GM18907 (cell line): ENCODE measurements at regions not wholly inside any gene's neighbourhood (a gene's known extent, or its start where the extent isn't known, plus 50 kb on each side); places are given as distances from the start of the nearest gene placed in this dataset.

Experiments used
- ATAC-seq: cut with Tn5 transposase; IDR thresholded peaks from one replicate; pipeline ENCODE4 v1.9.1; 2021; ENCODE audit warnings: mild to moderate bottlenecking, moderate library complexity; ENCODE audit not compliant: unreplicated experiment

DNA sequence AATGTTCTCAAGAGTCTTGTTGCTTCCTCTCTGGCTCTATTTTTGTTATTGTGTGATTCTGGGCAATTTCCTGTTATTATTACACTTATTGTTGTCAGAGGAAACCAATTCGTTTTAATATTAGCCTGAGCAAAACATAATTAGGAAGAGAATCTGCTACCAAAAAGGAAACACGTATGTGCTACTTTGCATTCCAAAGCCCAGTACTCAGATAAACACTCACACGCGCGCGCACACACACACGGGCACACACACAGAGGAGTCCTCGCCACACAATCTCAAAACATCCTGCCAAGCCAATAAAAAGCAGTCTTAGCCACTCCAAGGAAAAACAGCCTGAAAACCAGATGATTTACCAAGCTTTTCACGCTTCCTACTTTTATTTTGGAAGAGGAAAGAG lies 400.7 kb downstream of the NUAK1 start:
- ATAC-seq = no peak

- ATAC-seq = no peak
Measured at GRCh38 chr12:105740369-105740768, 398.4 kb downstream of the NUAK1 start.

DNA sequence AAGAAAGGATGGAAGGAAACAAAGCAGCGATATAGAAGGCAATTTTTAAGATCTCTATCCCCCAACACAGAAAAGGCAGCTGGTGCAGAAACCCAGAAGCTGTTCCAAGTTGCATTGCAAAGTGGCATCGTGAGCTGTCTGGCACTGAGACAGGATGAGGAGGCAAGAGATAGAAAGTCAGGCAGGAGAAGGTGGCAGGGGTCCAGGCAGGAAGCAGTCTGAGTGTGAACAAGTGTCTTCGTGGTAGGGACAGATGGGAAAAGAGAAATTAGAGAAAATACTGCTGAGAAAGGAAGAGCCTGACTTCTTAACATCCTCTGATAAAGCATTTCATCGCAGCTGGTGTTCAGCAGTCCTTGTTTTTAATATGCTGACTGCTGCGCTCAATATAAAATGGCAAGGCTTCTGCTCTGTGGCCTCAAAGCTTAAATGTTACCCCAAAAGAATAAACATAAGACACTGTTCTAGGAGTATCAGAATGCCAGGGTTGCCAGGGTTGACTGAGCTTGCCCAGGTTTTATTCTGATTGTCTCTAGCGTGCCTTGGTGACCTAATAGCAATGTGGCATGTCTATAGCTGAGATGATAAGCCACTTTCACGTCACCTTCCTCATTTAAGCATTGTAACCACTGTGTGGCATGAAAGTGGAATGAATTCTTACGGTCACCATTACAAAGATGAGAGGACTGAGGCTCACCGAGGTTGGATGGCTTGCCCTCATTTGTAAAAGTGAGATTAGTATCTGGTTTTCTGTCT lies 397.6 kb downstream of the NUAK1 start:
- no peak for ATAC-seq

DNA sequence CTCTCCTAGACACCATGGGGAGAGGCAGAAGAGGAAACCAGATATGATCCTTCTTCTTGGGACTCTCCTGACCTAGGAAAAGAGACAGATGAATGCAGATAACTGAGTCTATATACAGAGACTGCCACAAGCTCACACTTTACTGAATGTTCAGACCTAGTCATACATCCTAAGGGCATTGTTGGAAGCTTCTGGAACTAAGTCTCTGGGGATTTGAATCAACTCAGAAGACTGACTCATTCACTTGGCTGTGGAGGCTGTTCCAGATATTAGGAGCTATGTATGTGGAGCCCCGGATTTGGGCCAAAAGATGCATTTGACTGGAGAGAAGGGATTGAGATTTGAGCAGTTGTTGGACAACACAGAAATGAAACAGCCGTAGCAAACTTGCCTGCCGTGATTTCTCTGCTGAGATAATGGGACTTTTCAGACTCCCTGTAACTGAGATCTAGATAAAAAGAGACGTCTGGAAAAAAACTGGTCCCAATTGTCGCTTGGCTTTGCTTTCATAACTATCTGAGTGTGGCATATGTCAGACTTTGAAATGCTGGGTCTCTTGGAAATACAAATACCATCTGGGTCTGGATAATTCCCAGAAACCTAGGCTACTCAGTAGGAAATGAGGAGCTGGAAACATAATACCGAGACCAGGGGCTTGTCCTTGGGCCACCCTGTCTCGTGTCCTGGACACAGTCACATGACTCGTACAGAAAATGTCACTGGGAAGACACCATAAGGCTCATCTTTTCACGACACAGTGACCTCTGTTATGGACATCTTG lies 396.8 kb downstream of the NUAK1 start:
- no peak for ATAC-seq

GRCh38 chr12:105742567-105742874 lies 396.2 kb downstream of the NUAK1 start:
- ATAC-seq = no peak

GRCh38 chr12:105744371-105745058 lies 394.2 kb downstream of the NUAK1 start:
- ATAC-seq = no peak

GRCh38 chr12:105745811-105746210 lies 392.9 kb downstream of the NUAK1 start:
- ATAC-seq = no peak

DNA sequence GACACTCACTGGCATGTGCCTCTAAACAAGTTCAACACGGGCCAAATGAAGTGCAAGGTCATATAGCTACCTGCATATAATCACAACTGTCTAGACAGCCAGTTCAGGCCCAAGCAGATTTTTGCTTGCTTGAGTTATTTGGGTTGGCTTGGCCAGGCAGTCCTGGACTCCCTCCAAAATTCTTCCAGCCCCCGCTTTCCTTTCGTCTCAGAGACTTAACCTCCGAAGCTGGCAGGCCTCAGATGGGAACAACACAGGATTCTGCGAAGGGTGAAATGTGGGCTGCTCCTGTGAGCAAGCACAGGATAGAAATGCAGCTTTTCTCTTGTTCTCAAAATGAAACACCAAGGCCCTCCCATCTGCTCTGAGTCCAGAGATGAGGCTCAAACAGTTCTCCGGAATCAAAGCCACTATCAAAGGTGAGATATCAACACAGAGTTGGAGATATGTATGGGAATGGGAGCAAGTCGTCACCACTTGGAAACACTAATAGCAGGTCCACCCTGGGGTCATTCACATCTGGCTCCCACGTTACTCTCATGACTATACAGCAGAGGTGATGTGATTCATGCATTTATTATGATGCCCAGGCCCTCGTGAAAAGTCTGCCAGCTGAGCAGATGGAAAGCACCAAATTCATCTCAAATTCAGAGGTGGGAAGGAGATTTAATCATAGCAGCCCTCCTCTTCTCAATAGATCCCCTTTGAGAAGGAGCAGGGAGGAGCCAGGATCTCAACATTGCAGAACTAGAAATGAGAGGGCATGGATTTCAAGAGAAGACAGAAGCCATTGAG lies 389.8 kb downstream of the NUAK1 start:
- no peak for ATAC-seq

DNA sequence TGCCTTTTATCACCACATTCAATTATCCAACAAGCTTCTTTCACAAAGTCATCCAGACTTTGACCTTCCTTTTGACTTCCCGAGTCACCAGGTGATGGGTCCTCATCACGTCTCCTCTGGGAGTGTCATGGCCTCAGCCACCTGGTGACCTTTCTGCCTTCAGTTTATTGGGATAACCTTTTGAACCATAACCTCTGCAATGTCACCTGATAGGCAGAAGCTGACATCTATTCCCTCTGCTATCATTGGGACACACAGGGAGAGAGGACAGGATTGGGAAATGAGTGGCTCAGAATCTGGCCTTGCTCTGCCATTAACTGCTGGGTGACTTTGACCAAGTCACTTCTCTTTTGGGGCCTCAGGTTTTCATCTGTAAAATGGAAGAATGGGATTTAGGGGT lies 388.7 kb downstream of the NUAK1 start:
- no peak for ATAC-seq

DNA sequence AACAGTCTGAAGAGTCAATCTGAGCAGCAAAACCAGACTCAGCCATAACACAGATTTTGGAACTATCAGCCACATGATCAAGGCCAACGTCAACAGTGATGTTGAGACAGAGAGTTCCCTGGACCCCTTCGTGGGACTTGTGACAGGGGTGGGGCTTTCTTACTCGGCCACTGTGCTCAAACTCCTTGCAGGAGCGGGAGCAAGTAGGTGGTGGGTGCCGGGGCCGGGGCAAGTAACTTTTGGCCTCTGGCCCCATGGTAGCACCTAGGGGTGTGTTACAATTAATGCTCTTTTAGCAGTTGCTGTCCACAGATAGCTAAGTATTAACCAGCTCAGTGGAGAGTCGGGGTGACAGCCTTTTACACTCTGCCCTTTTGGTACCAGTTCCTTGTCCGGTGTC lies 384.4 kb downstream of the NUAK1 start:
- ATAC-seq = no peak

- ATAC-seq = no peak
Measured at GRCh38 chr12:105756961-105757360, 381.8 kb downstream of the NUAK1 start.

DNA sequence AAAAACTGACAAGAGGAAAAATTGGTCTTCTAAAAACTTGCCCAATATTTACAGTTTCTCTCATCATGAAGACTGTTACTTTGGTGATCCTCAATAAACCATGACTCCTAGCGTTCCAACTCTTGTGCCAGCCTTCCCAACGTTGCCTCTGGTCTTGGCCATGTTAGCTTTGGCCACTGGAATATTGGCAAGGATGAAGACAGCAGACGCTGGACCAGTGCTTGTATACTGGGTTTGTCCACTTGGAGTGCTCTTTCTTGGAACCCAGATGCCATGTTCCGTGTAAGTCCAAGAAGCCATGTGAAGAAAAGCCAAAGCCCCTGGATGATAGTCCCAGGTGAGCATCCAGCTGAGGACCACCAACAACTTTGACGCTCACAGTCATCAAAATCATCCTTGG lies 379.6 kb downstream of the NUAK1 start:
- ATAC-seq = no peak

DNA sequence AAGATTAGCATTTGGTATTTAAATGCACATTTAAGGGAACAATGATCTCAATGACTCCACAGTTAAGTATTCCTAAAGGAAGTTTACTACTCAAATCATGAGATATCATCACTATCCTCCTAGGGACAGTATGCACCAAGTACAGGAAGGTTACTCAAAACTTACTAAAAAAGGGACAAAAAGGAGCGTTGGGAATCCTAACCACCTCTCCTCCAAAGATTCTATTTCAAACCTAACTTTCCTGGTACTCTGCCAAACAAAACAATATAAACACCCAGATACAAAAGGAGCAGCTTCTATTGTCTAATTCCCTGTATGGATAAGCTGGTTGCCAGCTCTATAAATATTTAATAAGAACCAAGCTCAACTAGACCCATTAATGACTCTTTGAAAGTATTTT lies 377.7 kb downstream of the NUAK1 start:
- ATAC-seq = no peak

GRCh38 chr12:105764216-105764835 lies 374.4 kb downstream of the NUAK1 start:
- no peak for ATAC-seq

DNA sequence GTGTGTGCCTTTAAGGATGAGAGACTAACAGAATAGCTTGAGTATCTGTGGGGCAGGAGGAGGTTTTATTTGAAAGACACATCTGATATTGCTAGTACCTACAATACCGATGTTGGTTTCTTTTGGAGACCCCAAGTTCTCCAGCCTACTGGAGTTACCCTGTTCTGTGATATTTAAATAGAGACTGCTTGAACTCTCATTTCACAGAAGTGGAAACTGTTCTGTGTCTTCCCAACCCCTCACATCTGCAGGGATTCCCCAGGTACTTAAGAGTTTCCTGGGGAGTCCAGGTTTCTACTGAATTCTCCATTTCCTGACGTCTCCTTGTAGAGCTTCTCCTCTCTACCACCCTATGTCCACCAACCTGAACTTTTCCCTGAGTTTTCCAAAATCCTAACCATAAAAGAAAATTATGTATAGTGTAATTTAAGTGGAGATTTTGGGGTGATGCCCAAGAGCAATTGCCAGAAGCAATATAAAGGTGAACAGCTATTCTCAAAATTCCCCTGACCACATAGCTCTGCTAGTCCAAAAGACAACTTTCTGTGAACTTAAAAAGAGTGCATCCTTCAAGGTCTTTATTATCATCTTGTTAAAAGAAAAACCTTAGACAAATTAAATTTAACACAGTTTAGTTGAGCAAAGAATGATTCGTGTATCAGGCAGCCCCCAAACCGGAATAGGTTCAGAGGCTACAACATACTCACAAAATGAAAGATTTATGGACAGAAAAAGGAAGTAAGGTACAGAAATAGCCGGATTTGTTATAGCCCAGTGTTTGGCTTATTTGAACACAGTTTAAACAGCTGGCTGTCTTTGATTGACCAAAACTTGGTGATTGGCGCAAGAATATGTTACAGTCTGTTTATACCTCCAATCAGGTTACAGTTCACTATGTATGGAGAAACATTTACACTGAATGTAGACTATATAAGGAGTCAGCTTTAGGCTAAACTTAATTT lies 373.4 kb downstream of the NUAK1 start:
- ATAC-seq = peak; percentile 61

DNA sequence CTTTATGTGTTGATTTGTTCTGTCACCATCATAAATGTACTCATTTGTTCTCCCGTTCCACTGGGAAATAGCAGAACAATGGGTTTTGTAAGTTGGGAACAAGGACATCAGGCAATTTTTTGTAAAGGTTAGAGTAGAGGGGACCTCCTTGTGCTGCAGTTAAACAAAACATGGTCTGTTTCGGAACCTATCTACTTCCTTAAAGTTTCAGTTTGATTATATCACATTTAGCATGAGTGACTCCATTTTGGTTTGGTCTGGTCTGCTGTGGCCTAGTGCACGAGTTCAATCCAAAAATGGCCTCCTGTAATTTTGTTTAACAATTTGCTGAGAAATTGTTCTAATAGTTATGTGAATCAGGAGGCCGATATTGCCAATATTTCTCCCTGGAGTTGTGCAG lies 372.7 kb downstream of the NUAK1 start:
- ATAC-seq = no peak

GRCh38 chr12:105769486-105769885 lies 369.3 kb downstream of the NUAK1 start:
- no peak for ATAC-seq

- no peak for ATAC-seq
Measured at GRCh38 chr12:105773471-105773870, 365.3 kb downstream of the NUAK1 start.

DNA sequence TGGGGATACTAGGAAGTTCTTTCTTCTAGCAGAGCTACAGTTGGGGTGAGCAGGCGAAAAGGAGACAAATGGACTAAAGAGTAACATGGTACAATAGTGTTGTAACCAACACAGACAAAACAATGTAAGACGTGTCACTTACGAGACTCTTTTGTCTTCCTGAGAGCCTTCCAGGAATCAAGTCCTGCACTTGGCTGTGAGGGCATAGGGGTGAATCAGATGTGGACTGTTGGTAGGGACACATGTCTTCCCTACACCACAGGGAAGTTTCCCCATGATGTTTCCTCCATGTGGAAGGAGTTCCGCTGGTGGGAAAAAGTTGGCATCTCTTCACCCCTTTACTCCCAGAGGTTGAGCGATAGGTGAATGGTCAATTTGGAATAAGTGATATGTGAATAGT lies 364.7 kb downstream of the NUAK1 start:
- ATAC-seq = no peak

DNA sequence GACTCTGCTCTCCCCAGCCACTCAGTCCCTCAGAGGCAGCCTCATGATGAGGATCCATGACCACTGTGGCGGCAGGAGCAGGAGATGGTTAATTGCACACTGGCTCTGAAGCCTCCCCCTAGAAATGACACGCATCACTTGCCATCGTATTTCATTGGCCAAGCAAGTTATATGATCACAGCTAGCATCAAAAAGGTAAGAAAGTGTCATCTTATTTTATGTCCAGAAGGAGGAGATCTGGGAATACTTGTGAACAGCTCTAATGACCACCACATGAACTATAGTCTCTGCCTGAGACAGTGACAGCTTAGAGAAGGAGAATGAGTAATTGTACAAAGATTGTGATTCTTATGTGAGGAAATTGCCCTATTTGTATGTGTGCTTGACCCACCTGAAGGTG lies 363.4 kb downstream of the NUAK1 start:
- no peak for ATAC-seq
